ENCODE measurements at regions not wholly inside any gene's neighbourhood (a gene's known extent, or its start where the extent isn't known, plus 50 kb on each side); places are given as distances from the start of the nearest gene placed in this dataset.

DNA sequence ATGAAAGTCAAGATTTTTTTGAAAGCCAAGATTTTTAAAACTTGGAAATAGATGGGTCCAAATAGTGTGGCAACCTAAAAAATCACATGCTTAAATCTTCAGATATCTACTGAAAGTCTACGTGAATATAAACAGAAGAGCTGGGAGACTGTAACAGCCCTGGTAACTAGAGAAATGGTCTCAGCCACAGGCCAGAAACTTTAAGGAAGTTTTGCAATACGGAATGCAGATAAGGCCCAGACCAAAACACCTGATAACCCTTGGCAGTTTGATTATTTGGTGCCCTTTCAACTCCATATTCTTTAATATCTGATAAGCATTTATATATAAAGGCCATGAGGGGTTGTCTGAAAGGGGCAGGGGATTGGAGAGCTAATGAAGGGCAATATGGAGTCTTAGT lies 537.3 kb upstream of the TGFBR2 start:
- DNase-seq: no peak

DNA sequence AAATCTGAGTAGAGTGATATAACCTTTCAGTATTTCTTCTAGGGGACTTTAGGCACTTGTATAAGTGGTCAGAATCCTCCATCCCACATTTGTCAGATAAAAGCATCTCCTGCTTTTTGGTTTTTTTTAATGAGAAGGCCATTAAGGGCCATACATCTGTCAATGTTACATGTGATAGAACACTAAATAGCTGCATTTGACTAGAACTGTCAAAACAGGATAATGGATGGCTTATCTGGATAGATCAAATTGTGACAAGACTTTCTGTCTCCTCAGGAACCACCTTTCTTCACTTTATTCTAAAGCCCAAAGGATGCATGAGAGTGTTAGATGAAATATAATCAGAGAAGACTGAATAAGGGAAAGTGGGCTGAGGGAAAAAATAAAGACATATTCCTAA lies 533.4 kb upstream of the TGFBR2 start:
- no peak for DNase-seq

DNA sequence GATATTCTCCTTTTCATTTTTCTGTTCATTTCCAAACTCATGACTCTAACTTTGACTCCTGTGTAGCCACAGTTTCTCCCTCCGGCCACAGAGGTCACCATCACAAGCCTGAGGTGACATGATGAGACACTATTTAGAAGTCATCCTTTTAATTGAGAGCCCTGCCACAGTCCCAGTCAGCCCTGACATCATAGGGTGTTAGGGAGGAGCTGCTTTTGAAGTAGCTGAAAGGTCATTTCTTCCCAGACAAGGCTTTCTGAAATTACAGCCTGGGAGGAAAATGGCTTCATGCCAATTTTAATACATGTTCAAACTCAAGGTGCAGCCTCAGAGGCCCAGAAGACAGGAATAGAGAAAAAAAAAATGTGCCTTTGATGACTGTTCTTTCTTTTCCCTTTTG lies 532.8 kb upstream of the TGFBR2 start:
- DNase-seq: no peak

DNA sequence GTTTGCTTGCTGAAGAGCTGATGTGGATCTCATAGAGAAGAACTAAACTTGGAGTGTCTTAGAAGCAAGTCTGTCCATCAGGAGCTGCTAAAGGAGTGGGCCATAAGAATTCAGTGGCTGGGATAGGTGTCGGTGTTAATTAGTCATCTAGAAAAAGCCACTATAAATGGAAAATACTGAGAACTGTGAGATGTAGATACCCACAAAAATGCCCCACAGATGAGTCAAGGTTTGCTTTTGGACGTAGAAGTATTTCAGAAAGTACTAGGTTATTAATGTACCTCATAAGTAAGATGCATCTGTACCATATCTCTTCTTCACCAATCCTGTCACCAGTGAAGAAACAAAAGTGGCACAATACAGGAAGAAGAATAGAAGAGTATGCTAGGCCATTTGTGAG lies 530.9 kb upstream of the TGFBR2 start:
- DNase-seq: no peak

DNA sequence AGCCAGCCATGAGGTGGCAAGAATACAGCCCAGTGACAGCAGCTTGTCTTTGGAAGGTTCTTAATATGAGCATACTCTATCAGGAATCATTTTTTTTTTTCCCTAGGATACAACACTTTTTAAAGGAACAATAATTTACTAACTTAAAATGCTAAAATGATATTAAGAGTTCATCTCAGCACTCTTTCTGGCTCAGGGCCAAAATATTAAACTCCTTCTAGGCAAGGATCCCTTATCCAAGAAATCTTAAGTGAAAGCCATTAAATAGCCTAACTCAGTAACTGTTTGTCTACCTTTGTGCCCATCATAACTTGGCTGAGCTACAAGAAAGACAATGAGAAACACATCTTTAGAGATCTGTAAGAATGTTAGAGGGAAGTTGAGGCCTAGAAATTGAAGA lies 529.5 kb upstream of the TGFBR2 start:
- DNase-seq: no peak

DNA sequence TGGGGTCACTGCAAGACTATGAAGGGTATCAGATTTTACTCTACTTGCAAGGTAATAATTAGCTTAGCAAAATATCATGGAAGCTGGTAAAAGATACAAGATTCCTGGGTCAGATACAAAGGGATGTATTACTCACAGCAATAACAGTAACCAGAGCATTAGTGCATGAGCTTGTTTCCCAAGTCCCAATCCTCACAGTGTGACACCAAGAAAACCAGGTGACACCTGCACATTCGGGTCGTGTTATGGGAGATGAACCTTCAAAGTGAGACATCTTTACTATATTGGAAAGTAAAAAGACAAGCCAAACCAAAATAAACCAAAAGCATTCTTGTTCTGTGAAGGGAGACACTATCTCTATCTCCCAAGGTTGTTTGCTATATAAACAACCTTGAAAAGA lies 528.7 kb upstream of the TGFBR2 start:
- DNase-seq: no peak

DNA sequence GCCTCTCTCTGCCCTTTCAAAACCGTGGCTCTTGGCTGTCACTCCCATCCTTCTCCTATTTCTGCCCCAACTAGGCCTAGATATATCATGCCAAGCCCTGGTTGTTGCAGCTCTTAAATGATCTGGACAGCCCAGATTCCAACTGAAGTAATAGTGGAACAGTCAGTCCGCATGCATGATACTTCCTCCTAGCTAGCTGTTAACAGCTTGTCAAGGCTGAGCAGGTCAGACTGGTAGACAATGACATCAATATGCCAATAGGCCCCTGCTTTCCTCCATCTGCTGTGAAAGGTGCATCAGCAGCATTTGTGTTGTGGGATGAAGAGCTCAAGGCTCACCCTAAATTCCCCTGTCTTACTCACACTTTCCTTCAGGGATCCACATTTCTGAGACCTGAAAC lies 527.7 kb upstream of the TGFBR2 start:
- DNase-seq: no peak

DNA sequence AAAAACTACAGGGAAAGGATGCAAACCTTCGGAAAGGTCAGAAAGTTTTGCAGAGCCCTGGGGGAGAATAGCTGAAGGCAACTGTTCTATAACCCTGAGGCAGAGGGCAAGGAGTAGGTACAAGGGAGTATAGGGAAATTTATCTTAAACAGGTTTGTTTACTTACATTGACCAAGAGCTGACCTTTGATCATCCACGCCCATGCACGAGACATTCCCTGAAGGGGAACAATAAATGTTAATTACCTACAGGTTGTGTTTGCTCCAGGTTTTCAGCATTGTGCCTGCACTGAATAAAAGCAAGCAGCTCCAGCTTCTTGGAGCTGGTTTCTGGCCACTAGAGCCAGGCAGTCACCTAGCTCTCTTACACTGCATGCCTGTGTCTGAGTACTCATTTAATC lies 524.5 kb upstream of the TGFBR2 start:
- no peak for DNase-seq

DNA sequence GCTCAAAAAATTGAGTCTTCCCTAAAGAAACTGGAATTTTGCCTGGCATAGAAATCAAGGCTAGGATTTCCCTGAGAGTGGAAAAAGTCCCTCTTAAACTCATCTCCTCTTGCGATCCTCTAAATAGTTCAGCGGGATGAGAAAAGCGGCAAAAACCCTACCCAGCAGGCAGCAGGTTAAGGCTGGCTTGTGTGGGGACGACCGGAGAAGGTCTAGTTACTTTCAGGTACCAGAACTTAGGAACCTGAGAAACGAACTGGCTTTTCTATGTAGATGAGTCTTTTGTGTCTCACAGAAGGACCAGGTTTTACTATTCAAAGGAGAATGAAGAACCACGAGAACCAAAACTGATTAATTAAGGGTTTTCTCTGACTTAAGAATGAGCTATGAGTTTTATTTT lies 523.7 kb upstream of the TGFBR2 start:
- no peak for DNase-seq

DNA sequence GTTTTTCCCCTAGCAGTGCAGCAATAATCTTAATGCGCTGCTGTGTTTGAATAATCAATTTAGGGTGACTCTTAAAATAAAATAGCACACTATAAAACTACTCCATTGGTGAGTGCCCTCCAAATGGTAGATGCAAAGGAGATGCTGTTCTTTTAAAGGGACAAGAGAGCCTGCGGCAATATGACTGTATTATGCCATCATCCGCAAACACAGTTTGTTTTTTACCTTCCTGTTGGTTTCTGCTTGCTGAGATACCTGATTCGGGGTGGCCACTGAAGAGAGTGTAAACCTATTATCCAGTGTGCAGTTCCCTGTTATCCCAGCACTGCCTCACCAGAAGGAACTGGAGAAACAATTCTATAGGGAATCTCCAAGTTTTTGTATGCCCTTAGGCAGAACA lies 523.1 kb upstream of the TGFBR2 start:
- DNase-seq: no peak

DNA sequence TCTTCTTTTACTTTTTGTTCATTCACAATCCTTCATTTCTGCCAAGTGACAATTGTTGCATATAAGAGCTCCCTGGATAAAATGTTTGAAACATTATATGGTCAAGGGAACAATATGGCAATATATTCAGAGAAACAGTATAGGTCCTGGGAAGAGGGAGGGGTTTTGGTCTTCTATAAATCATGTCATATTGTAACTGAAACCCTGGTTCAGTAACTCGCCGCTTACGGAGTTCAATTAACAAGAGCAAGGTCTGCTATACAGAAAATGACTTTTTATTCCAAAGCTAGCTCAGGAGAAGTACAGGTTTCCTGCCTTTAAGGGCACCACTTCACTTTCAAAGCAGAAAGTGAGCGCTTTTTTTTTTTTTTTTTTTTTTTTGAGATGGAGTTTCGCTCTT lies 522.1 kb upstream of the TGFBR2 start:
- no peak for DNase-seq

DNA sequence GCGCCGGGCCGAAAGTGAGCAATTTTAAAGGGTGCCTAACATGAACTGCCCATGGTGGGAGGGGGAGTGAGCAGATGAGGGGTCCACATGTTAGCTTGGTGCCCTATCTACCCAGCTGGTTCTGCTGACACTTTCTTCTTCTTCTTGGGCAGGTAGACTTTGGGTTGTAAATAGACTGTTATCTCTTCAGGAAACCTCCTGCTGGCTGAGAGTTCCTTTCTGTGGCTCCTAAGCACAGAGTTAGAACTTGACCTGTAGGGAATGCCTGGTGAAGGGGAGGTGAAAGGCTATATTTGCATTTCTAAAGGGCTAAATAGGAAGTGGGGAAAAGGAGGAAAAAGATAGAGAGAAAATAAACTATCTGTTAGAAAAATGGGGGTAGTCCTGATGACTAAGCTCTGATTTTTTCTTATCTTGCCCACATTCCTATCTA lies 521.4 kb upstream of the TGFBR2 start:
- DNase-seq: no peak

DNA sequence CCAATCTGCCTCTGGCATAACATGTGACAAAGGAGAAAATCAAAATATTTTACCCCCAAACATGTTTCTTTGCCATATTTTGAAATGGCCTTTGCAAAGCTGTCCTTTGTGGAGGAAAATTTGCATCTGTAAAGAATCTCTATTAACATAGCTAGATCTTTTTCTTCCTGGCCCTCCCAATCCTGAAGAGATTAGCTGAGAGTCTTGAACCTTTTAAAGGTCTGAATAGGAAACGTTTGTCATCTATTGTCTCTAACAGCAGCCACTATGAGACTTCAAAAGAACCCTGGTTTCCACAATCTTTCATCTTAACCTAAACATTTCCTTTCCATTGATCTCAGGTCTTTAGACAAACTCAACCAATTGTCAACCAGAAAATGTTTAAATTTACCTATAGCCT lies 520.9 kb upstream of the TGFBR2 start:
- DNase-seq: no peak

DNA sequence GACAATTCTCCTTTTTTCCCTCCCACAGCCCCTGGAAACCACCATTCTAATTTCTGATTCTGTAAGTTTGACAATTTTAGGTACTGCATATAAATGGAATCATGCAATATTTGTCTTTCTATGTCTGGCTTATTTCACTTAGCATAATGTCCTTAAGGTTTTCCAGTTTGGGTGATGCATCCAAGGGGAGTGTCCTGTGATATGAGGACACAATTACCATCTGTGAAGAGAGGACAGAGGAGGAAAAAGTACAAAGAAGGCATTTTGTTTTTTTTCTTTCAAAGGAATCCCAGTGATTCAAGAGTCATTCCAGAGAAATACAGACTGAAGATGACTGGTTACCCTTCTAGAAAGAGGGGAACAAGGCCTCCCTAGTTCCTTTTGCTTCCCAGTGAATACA lies 514.7 kb upstream of the TGFBR2 start:
- no peak for DNase-seq

DNA sequence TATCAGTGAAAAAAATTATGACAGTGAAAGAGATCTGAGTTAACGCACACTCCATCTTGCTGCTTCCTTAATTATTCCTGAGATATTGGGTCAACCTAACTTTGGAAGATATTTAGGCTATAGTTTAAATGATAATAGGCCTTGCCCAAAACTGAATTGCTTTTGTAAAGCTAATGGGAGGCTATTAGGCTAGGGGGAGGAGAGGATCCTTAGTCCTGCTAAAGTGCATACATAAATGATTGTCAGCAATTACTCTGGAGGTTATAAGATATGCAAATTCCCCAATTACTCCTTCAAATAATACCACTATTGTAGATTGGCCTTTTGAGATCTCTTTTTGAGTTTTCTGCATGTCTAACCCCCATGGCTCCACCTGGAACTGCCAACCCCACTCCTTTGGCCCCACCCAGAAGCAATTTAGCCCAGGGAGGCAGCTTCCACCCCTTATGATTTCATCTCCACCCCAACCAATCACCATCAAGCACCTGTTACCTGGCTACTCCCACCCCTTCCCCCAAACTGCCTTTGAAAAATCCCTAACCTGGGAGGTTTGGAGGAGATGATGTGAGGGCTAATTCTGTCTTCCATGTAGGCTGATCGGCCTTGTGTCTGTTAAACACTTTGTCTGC lies 509.3 kb upstream of the TGFBR2 start:
- DNase-seq: no peak

DNA sequence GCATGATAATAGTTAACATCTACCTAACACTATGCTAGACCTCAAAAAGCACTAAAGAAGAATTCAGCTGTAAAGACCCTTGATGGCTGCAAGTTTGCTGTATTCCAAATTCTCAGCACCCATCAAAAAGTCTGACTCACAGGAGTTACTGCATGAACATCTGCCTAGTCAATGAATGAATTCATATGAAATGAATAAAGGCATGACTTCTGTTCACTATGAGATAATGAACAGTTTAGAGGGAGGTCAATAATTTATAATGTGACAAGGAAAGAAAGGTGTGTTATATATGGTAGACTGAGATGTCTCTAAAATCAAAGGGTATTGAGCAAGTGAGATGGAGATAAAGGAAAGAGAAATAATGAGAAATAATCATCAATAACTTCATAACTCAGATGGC lies 508.2 kb upstream of the TGFBR2 start:
- no peak for DNase-seq

DNA sequence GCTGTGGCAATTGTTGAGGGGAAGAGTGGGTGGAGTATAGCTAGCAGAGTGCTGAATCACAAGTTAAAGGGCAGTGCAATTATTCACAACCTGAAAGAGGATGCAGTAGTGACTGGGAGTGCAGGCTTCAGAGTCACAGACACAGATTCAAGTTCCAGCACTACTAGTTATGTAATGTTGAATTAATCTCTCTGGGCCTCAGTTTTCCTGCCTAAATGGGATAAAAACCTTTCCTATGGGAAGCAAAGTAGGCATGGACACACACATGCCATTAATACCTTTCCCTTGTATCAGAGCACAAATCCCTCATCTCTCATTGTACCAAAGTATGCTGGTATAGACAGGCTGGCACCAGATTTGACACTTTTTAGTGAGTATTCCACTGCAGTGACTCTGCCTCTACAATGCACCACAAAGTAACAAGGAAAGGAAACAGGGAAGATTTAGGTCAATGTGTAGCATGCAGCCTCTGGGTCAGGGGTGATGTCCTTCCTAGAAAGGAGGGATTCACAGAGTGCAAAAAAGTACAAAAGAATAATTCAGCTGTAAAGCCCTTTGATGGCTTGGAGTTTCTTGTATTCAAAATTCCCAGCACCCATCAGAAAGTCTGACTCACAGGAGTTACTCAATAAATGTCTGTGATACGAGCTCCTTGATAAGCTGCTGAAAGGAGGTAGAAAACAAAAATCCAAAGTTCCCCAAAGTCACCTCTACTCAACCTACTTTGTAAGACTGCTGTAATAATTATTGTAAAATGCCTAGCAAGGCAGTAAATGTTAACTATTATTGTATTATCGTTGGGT lies 507.5 kb upstream of the TGFBR2 start:
- DNase-seq: peak; percentile 17 to 61 (median 44)

DNA sequence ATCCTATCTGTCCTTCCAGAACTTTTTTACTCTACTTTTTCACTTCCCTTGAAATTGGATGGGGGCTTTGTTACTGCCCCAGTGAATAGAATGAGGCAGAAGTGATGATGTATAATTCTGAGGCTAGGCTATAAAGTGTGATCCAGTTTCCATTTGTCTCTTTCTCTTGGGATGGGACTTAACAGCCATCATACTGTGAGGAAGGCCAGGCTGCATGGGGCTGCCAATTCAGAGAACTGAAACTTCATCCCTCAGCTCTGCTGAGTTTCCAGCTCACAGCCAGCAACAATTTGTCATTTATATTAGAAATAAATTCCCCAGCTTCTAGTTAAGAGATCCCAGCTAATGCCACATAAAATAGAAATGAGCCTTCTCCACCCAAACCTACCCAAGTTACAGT lies 504.0 kb upstream of the TGFBR2 start:
- DNase-seq: peak in 1 of 3 donors; percentile 9

DNA sequence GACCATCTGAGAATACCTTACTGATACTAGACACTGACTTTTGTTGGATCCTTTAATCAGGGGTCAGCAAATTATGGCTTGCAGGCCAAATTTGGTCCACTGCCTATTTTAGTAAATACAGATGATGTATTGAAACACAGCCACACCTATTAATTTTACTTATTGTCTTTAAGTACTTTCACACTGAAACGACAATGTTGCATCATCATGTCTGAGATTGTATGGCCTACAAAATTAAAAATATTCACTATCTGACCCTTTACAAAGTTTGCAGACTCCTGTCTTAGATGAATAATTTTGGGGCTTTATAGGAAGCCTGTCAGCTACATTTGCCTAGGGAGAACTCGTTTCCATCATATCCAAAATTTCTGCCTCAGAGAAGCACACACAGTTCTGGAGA lies 503.2 kb upstream of the TGFBR2 start:
- no peak for DNase-seq

DNA sequence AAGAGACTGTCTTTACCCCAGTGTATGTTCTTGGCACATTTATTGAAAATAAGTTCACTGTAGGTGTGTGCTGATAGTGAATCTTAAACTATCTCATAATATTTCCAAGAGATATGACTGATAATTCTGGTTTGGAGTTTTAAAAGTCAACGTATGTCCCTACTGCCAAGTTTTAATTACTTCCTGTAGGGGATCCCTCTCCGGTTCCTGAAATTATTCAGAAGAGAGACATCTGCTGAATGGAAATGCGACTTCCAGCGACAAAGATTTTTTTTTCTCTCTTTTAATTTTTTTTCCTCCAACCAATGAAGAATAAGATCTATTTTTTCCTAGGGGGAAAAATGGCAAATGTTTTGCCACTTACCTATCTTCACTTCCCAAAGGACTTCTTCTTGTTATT lies 498.9 kb upstream of the TGFBR2 start:
- DNase-seq: no peak

DNA sequence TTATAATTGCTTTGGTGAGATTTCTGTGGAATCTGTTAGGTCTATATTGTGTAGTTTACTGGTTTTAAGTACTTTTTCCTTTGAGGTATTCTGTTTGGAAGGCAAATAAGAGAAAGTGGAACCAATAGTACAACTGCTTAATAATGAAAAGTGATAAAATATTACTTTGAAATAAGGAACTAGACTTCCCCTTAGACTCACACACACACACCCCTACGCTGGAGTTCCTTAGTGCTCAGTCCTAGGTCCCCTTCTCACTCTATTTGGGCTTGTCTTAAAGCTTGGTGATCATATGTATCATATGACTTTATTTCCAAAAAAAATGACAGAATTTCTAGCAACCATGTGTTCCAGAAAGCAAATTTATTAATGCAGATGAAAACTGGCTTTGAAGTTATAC lies 494.0 kb upstream of the TGFBR2 start:
- peak; percentile 50 to 54 (median 54) for DNase-seq

DNA sequence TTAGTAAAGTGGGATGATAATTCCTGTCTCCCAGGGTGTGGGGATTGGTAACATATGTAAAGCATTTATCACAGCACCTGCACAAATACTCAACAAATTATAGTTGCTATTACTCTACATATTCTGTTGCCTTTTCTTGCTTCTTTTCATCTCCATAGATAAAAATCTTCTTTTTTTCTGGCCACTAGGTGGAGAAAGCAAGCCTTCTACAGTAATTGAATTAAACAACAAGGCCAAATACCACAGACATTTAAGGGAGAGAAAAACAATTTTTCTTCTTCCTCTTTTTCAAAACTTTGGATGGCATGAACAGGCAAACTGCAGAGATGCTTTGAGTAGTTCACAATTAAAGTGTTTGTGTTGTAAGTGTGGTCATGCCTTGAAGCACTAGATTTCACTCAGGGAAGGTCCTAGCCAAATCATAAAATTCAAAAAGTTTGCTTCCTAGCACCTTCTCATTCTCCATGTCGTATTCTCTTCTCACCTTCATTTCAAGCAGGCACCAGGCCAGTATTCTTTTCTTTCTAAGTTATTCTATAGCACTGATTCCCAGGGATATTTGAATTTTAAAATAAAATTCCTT lies 493.4 kb upstream of the TGFBR2 start:
- DNase-seq: peak; percentile 51 to 79 (median 73)

DNA sequence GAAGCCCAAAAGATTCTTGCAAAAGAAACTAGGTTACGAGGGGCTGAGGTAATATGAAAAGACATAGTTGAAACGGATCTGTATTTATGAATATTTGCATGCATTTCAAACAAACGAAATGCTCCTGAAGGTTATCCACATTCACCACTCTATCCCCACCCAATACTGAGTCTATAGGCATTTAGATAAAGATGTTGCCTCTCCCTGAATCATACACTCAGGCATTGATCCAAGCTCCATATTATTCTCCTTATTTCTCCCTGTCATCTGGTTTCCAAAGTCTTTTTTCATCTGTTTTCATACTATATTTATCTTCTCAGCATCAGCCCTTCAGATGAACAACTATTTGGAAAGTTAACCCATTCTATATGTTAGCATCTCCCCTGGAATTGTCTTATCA lies 492.5 kb upstream of the TGFBR2 start:
- DNase-seq: no peak

DNA sequence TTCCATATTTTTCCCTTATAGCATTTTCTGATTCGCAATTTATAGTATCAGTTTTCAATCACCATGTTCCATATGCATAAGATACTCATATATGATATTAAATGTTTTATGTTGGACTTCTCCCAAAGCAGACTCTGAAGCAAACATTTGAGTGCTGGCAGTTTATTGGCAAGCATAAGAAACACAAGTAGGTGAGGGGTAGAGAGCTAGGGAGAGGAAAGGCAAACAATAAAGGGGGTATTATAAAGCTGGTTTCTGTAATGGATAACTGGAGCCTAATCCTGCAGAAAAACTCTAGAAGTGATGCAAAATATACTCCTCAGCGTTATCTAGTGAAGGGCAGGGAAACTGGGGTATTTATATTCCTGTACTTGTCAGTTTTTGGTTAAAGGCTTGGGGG lies 491.5 kb upstream of the TGFBR2 start:
- DNase-seq: no peak
